ENCODE measurements at regions not wholly inside any gene's neighbourhood (a gene's known extent, or its start where the extent isn't known, plus 50 kb on each side); places are given as distances from the start of the nearest gene placed in this dataset.

DNA sequence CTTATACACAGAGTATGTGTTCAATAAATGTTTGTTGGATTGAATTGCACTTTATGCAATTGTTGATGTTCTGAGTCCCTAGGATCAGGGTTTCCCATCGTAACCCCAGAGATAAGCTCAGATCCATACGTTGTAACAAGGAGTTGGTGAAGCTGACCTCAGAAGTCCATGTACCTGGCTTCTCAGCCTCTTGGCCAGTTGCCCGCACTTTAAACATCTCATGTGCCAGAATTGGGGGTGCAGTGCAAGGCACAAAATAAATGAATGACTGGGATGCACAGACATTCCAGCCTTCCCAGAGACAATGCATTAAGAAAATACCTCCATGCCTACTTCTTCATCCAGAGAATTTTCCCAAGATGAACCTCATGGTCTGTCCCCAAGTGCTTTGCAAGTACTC is 142.9 kb upstream of the IL12A start:
- no peak for DNase-seq (ENCODE audit: low read depth)

DNA sequence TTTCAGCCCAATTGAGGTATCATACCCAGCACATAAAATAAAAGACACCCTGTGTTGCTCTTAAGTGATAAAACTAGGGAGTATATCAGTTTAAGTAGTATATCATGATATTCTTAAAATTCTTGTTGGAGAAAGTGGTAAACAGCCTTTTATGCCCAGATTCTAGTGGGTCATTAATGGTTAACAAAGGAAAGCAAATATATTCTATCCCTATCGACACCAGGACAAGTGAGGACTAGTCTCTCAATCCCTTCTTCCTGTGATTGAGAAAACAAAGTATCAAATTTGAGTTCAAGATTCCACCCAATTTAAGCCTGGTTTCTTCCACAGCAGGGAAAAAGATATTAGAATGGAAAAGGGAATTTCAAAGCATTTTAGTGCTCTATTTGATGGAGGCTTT is 142.4 kb upstream of the IL12A start:
- DNase-seq (ENCODE audit: low read depth), result no peak

DNA sequence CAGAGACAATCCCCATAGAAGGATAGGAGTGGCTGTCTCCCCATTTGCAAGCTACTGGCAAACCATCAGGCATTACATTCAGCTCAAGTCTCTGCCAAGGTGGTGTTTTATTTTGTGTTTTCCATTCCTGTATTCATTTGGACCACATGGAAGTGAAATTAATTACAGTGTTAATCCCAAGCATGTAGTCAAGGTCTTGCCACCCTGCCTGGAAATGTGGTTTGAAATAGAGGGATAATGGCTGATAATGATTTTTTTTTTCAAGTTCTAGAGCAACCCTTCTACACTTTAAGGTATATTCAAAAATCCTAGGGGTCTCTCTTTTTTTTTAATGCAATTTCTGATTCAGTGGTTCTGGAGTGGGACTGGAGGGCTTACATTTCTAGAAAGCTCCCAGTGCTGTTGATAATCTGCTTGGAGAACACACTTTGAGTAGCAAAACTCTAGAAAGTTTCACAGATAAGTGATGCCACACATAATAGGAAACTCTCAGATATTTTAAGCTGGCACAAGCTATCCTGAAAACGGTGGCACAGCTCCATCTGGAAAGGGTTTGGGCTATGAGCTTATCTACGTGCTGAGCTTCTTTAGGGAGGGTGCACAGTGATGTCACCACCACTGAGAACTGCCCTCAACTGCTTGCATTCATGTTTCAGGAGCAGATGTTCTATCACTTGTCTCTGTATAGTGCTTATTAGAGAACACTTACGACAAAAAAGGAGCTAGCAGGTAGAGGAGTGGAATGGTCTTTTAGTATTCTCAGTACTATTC is 140.1 kb upstream of the IL12A start:
- DNase-seq (ENCODE audit: low read depth), result no peak

DNA sequence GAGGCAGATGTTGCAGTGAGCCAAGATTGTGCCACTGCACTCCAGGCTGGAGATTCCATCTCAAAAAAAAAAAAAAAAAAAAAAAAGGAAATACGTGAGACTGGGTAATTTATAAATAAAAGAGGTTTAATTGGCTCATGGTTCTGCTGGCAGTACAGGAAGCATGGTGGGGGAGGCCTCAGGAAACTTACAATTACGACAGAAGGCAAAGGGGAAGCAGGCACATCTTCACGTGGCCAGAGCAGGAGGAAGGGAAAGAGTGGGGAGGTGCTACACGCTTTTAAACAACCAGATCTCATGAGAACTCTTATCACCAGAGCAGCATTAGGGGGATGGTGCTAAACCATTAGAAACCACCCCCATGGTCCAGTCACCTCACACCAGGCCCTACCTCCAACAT is 138.2 kb upstream of the IL12A start:
- no peak for DNase-seq (ENCODE audit: low read depth)

DNA sequence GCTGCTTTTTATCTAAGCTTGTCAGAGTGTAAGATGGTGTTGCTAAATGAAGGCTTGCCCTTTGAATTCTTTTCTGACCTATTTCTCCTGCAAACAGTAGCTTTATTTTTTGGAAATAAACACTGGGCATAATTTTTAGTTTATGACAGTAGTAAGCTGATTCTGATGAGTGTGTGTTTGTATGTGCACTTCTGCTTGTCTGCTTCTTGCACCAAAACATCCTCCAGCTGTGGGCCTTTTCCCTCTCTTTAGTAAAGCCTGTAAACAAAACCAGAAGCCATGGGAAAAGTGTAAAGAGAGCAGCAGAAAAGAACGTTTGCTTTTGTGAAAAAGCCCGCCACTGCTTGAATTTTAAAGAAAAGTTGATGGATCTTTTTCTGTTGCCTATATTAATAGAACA is 136.4 kb upstream of the IL12A start:
- DNase-seq (ENCODE audit: low read depth), result no peak

DNA sequence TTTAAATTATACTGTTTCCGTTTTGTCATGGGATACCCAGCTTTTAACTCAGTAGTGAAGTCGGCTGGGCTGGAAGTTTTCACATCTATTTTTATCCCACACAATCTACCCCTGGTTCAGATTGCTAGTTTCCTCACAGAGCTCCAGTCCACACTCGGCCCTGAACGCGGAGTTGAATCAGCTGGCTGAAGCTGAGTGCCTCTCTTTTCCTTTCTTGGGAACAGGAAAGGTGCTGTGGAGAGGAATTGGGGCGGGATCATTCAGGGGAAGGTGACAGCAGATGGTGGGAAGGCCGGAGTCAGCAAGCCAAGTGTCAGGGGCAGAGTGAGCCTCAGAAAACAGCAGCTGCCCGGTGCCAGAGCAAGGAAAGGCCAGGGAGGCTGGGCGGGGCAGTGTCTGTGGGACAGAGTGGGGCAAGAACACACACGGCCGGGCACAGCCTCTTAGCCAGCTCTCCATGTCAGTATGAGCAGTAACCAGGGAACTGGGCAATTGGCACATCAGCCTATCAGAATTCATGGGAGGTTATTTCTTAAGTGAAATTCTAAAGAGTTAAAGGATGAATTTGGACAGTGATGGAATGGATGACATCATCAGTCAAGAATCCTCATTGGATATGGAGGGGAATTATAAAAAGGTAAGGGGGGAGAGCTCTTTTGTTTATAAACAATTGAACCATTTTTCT is 135.7 kb upstream of the IL12A start:
- no peak for DNase-seq (ENCODE audit: low read depth)

DNA sequence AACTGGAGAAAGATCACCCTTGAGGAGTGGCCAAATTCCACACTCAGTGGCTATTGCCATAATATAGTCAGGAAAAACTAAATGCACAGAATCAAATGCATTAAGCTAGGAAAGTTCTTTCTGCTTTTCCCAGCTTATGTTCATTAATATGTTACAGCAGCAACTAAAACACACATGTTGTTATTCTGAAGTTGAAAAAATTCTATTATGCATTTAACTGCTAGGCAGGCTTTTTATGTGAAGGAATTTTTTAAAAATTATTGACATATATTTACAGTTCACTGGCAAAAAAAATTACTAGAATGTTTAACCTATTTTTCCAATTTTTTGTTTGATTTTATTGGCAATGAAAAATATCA is 135.2 kb upstream of the IL12A start:
- DNase-seq (ENCODE audit: low read depth), result no peak

DNA sequence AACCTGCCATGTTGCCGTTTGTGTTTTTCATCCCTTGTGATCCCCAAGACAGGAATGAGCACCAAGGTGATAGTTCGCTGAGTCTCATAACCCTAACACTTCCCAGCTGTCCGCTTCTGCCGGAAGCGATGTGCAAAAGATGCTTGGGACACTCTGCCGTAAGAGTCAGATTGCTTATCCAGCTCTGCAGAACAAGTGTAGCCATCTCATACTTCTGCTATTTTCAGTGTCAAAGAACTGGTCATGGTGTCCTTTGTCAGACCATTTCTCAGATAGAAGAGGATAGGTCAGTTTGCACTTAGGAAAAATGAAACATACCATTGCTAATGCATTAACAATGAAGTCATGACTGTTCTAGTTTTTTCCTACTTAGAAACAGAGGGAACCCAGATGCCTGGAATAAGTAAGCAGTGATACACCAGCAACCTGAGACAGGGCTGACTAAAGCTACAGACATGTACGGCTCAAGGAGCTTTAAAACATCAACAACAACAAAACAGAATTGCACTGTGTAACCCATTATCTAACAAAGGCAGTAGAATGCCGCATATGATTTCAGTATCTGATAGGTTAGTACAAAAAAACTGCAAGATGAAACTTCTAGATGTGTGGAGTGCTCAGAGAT is 134.0 kb upstream of the IL12A start:
- DNase-seq (ENCODE audit: low read depth), result peak; percentile 98

DNA sequence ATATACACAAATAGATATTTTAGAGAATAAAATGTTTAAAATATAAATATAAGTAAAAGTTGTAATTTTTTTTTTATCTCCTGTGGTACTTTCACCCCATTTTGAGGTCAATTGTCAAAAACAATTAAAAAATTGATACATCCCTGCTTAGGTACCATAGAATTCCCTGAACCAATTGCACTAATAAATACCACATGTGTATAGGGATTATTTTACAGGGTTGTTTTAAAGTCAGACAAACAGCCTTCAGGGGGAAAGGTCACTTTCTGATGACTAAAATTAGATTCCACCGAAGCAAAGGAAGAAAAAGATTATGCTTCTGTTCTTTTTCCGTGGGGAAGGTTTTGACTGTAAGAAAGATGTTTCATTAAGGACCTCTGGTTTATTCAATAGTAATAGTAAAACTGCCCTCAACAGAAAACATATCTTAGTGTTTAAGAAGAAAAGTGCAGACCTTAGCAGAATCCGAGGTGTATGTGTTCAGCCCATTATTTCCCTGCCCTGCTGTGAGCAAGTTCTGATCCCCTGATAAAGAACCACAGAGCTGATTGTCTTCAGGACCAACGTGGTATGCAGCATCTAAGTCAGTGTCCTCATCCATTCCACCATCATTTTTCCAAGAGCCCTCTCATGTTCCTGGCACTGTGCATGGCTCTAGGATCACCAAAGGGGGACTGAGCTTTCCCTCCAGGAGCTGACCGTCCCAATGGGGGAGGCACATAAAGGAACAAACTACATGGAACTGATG is 132.9 kb upstream of the IL12A start:
- DNase-seq (ENCODE audit: low read depth), result no peak

DNA sequence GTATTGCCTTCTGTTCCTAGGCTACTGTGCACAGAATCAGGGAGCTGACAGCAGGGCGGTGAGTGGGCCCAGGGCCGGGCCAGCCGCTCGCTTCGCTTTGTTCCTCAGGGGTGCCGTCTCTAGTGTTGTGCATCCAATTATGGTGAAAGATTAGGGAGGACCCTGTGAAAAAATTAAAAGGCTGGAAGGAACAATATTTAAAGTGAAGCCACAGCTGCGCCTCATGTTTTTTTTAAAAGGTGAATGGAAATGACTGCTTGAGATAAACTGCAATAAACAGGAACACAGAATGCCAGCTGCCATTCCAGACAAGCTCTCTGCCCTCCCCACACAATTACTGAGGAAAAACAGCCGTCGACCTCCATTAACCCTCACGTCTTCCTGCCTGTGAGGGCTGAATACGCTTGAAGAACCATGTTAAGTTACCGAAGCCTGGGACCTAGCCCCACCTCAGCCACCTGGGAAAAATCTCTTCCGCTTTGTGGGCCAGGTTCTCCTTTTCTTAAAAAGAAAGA is 132.0 kb upstream of the IL12A start:
- DNase-seq (ENCODE audit: low read depth), result no peak

DNA sequence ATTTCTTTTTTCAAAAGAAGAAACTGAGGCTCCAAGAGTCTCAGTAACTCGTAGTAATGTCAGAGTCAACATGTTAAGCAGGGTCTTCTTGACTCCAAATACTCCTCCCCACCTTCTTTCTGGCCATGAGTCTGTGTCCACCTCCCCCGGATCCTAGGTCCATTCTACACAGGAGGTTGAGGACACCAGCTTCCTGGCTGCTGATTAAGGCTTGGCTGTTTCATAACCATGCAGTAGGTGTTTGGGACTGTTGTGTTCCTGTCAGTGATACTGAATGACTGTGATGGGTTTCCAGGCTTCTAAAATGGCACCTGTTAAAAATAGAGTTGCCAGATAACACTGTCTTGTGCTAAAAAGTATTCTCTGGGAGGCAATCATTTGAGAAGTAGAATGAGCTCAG is 130.8 kb upstream of the IL12A start:
- DNase-seq (ENCODE audit: low read depth), result no peak

DNA sequence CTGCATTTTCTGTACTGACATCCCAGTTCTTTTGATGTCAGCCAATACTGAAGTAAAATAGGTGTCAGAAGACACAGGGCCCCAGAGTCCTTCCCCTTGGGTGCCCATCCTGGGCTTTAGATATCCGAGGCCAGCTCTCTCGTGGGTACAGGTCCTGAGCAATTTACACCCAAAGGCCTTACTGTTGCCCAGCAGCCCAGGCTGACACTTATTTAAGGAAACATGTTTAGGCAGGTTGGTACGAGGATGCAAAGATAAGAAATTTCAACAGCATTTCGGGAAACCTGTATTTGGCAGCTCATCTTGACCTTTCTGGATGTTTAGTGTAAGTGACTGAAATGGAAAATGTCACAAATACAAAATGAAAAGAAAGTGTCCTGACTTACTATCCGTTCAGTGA is 130.0 kb upstream of the IL12A start:
- no peak for DNase-seq (ENCODE audit: low read depth)

DNA sequence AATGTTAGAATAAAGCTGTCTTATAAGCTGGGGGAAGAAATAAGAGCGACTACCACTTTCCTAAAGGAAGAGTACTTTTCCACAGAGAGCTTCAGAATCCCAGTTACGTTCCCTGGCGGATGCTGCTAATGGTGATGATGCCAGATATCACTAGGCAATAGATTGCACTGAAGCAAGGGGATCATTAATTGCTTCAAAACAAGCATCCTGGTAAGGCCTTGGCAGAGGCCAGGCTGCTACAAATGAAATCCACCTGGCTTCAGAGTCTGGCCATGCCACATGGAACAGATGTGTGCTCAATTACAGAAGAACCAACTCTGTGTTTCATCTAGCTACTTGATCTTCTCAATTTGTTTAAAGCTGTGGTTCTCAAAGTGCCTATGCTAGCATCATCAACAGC is 129.2 kb upstream of the IL12A start:
- DNase-seq (ENCODE audit: low read depth), result no peak

DNA sequence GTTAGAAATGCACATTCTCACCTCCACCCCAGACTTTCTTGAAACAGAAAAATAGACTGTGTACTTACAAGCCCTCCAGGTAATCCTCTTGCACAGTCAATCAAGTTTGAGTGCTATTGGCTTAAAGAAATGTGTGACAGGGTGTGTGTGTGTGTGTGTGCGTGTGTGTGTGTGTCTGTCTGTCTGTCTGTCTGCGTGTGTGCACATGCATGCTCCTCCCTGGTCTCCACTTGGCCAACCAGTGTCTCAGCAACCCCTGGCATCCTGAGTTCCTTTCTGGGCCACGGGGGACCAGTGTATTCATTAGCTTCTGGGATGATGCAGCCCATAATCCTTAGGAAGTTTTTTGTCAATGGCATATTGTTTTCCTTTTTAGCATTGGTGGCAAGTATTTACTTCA is 128.8 kb upstream of the IL12A start:
- DNase-seq (ENCODE audit: low read depth), result no peak

DNA sequence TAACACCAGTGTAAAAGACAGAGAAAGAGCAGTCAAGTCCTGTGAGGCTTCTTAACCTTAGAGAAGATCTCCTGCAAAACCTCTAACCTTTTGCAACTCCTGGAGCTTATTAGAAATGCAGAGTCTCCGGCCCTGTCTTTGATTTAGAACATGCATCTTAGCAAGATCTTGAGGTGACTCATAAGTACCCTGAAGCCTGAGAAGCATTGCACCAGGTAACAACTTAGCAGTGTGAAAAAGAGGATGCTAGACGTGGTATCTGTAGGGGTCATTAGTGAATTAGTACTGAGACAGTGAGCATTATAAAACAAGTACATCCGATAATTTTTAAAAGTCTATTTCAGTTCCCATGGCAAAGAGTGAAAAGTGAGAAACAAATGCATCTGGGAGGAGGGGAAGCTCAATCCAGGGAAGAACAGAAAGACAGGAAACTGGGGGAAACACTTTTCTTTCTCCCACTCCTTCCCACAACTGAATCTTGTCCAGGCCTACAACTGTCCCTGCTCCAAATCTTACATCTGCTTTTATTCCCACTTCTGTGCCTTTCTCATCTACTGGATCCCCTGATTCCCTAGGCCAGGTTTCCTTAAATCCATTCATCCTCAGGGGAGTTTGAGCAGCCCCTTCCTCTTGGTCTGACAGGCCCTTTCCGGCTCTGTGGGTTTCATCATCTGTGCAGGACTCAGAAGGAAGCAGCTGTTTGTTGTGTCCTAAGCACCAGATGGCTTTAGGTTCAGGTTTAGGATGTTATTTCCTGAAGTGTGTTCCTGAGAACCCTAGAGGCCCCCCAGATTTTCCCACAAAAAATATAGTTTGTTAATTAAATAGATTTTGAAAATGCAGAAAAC is 128.1 kb upstream of the IL12A start:
- DNase-seq (ENCODE audit: low read depth), result no peak

DNA sequence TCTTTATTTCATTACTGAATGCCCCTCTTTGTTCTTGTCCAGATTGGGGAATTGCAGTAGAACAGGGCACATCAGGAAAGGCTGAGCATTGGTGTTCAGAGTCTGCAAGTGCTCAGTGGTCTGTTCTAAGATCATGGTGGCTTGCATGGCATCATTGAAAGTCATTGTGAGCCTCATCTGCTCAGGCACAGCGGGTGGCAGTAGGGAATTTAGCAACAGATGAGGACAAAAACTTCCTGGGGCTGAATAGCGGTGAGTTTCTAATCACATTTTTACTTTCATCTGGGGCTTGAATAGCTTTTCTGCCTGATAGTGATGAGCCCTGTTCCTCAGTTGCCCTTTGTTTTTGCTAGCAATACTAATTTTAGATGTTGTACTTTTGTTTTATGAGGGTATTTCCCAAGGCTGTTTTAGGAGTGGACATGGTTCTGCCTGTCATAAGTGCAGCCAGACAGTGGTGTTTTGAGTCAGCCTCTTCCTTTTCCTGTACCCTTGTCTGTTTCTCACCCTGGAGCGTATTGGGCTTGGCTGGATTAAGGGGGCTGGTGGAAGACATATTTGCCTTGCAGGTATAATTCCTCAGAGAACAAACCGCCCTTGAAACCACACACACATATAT is 127.2 kb upstream of the IL12A start:
- no peak for DNase-seq (ENCODE audit: low read depth)

DNA sequence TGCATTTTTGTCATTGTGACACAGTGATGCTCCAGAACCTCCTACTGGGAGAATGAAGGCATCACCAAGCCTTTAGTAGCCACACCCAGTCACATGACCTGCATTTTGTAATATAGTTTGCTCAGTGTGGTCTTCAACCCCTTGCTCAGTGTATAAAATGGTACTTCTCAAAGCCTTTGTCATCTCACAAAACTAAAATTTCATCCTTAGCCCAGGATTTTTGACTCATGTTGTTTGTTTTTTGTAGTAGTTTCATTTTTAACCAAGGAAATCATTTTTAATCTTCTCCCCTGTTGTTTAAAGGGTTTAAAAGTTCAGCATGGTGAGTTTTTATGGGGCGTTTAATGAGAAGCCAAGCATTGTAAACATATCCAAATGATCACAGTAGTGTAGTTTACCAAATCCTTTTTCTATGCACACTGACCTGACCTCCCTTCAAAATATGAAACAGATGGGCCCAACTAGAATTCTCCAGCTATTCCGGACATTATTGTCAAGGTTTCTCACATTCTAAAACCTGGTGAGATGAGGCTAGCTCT is 123.5 kb upstream of the IL12A start:
- DNase-seq (ENCODE audit: low read depth), result no peak

DNA sequence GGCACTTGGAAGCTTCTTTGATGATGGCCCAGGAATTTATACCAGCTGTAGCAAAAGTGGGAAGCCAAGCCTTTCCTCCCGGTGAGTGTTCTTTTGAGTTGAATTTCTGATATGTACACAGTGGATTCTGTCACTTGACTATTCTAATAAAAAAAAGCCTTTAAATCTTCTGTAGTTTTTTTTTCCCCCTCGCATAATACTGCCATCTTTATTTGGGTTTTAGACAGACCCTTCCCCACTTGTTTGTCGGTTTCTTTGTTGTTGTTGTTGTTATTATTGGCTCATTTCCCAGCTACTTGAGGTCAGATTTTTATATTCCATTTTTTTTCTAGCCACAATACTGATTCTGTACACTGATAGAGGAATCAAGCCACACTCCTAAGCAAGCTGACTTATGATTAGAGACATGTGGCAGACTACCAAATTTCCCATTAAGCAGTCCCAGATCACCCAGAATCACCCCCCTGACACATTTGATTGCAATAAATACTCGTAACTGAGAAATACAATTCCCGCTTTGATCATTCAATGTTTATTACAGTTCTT is 122.4 kb upstream of the IL12A start:
- DNase-seq (ENCODE audit: low read depth), result no peak

DNA sequence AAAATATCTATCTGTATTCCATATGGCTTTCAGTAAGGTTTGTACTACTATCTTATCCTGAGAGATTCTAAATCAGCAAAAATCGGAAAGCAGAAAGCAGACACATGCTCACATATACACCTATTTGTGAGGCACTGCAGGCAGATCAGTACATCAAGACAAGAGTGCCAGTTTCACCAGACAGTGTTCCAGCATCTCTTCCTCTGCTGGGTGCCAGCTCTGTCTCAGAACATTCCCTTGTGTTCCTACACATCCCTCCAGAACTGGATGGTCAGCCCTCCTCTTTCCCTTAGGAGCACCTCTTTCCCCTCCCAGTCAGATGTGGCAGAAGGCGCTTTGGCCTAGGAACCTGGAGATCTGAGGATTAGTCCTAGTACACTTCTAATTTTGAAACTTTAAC is 121.3 kb upstream of the IL12A start:
- no peak for DNase-seq (ENCODE audit: low read depth)

DNA sequence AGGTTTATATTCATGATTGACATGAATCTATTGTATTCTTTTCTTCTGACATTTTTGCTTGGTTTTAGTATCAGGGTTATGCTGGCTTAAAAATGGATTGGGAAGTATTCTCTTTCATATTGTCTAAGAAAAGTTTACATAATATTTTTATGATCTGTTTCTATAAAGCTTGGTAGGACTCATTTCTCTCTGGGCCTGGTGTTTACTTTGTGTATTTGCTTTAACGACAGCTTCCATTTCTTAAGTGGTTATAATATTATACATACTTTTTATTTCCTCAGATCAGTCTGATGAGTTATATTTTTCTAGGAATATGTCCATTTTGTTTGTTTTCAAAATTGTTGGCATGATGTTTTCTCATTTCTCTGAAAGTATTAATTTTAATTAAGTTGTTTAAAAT is 117.9 kb upstream of the IL12A start:
- no peak for DNase-seq (ENCODE audit: low read depth)

All from non-pigmented ciliary epithelial cell (primary cell).